ENCODE measurements at regions not wholly inside any gene's neighbourhood (a gene's known extent, or its start where the extent isn't known, plus 50 kb on each side); places are given as distances from the start of the nearest gene placed in this dataset.

DNA sequence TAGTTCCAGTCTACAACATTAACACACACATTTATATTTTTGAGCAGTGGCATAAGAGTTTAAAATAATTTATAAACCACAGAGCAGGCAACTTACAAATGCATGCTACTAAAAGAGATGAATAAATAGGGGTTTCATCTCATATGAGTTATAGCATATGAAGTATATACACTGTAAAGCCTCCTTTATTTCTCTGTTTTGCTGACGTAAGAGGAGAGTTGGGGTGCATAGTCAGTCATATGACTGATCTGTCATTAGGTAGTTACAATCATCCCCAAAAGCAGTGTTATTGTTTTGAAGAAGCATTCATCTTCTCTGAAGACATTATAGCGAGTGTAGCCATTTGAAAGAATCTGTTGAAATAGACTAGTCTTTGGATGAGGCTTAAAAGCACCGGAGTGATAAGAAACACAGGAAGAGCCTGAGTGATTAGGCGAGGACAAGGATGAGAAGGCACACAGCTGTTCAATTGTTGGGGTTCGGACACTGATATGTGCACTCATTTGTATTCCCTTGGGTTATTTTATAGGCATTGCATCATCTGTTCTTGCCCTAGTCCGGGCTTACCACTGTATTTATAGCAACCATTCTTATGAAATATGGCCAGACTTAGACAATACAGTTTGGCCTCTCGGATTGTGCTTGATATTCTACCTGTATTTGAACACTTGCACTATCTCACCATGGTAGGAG lies 325.7 kb downstream of the SAMD5 start:
- TF ChIP-seq NFIC (IDR thresholded peaks at IDR 0.05) (no peak), RAD21 (IDR thresholded peaks at IDR 0.05; ENCODE audit: low read depth) (no peak), ZBTB7A (IDR thresholded peaks at IDR 0.05; ENCODE audit: low read depth) (no peak), EP300 (IDR thresholded peaks at IDR 0.05; ENCODE audit: borderline replicate concordance) (no peak)
- TF ChIP-seq, protein P1, sequence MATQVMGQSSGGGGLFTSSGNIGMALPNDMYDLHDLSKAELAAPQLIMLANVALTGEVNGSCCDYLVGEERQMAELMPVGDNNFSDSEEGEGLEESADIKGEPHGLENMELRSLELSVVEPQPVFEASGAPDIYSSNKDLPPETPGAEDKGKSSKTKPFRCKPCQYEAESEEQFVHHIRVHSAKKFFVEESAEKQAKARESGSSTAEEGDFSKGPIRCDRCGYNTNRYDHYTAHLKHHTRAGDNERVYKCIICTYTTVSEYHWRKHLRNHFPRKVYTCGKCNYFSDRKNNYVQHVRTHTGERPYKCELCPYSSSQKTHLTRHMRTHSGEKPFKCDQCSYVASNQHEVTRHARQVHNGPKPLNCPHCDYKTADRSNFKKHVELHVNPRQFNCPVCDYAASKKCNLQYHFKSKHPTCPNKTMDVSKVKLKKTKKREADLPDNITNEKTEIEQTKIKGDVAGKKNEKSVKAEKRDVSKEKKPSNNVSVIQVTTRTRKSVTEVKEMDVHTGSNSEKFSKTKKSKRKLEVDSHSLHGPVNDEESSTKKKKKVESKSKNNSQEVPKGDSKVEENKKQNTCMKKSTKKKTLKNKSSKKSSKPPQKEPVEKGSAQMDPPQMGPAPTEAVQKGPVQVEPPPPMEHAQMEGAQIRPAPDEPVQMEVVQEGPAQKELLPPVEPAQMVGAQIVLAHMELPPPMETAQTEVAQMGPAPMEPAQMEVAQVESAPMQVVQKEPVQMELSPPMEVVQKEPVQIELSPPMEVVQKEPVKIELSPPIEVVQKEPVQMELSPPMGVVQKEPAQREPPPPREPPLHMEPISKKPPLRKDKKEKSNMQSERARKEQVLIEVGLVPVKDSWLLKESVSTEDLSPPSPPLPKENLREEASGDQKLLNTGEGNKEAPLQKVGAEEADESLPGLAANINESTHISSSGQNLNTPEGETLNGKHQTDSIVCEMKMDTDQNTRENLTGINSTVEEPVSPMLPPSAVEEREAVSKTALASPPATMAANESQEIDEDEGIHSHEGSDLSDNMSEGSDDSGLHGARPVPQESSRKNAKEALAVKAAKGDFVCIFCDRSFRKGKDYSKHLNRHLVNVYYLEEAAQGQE (IDR thresholded peaks at IDR 0.05; ENCODE audit: low read depth) = no peak
- TF ChIP-seq, protein P2, sequence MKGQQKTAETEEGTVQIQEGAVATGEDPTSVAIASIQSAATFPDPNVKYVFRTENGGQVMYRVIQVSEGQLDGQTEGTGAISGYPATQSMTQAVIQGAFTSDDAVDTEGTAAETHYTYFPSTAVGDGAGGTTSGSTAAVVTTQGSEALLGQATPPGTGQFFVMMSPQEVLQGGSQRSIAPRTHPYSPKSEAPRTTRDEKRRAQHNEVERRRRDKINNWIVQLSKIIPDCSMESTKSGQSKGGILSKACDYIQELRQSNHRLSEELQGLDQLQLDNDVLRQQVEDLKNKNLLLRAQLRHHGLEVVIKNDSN (IDR thresholded peaks at IDR 0.05) = no peak

Measured in Ishikawa (cell line).